ENCODE measurements at regions not wholly inside any gene's neighbourhood (a gene's known extent, or its start where the extent isn't known, plus 50 kb on each side); places are given as distances from the start of the nearest gene placed in this dataset.

DNA sequence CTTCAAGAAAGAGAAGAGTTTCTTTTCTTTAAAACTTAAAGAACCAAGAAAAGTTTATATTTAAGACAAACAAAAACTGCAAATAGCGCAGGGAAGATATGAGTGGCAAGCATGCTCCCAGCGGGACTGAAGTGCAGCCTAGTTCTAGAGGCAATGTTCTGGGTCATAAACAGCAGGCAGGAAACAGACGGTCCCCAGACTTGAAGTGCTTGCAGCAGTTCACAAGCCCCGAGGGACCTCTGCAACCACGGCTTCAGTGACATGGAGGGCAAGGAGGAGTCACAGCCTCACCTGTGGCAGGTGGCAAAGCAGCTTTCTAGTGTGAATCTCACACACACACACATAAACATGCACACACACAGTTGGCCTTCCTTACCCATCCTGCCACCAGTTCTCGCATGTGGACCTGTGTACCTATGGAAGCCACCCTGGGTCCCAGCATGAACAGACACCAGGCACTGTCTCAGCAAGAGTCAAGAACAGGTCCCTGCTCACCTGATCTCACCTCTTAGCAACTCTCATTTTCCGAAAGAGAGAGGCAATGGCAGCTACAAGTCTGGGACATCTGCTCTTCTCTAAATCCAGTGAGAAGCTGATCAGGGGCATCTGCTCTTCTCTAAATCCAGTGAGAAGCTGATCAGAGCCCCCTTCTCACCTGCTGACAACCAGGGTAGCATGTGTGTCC lies 162.0 kb downstream of the EFNB2 start:
- TF ChIP-seq, protein P1, sequence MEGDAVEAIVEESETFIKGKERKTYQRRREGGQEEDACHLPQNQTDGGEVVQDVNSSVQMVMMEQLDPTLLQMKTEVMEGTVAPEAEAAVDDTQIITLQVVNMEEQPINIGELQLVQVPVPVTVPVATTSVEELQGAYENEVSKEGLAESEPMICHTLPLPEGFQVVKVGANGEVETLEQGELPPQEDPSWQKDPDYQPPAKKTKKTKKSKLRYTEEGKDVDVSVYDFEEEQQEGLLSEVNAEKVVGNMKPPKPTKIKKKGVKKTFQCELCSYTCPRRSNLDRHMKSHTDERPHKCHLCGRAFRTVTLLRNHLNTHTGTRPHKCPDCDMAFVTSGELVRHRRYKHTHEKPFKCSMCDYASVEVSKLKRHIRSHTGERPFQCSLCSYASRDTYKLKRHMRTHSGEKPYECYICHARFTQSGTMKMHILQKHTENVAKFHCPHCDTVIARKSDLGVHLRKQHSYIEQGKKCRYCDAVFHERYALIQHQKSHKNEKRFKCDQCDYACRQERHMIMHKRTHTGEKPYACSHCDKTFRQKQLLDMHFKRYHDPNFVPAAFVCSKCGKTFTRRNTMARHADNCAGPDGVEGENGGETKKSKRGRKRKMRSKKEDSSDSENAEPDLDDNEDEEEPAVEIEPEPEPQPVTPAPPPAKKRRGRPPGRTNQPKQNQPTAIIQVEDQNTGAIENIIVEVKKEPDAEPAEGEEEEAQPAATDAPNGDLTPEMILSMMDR (IDR thresholded peaks at IDR 0.05; ENCODE audit: low read length), result no peak
- no peak for TF ChIP-seq EZH2 (IDR thresholded peaks at IDR 0.05; ENCODE audit: borderline replicate concordance, low read length)
